CD14-positive monocyte (primary cell): ENCODE measurements at regions not wholly inside any gene's neighbourhood (a gene's known extent, or its start where the extent isn't known, plus 50 kb on each side); places are given as distances from the start of the nearest gene placed in this dataset.

Experiments
- DNase-seq, 3 donors: peaks; one replicate each; pipeline ENCODE4 v3.0.0-alpha.2; 2011 to 2022
- H2AFZ ChIP-seq: 2 replicates; pipeline ENCODE4 v1.6.0; 2012; ENCODE audit warnings: mild to moderate bottlenecking, low read depth, low read length, inconsistent platforms; ENCODE audit not compliant: insufficient read depth, poor library complexity, severe bottlenecking
- H3K27ac ChIP-seq, 2 donors: 1 replicate in 1 of 2; 2 replicates in 1 of 2; pipeline ENCODE4 v1.5.1; 2012 to 2013; ENCODE audit warnings: low read length in 2 of 2, control low read depth in 1 of 2, inconsistent platforms in 1 of 2, low read depth in 1 of 2, mild to moderate bottlenecking in 1 of 2
- H3K27me3 ChIP-seq, 2 donors: one replicate each; pipeline versions ENCODE4 v1.6.0 to v1.6.1; 2011 to 2013; ENCODE audit warnings: low read length in 2 of 2; ENCODE audit not compliant: control insufficient read depth in 2 of 2, insufficient read depth in 2 of 2
- H3K36me3 ChIP-seq, 2 donors: replicated peaks in 1 of 2; 1 replicate in 1 of 2; 2 replicates in 1 of 2; pipeline versions ENCODE4 v1.5.1 to v1.6.1; 2012 to 2013; ENCODE audit warnings: low read length in 2 of 2, control low read depth in 1 of 2, inconsistent platforms in 1 of 2, mild to moderate bottlenecking in 1 of 2; ENCODE audit not compliant: insufficient read depth in 2 of 2, control insufficient read depth in 1 of 2
- H3K4me1 ChIP-seq, 2 donors: 1 replicate in 1 of 2; 2 replicates in 1 of 2; pipeline versions ENCODE4 v1.5.1 to v1.6.1; 2012 to 2013; ENCODE audit warnings: low read length in 2 of 2, control low read depth in 1 of 2, inconsistent platforms in 1 of 2, mild to moderate bottlenecking in 1 of 2, moderate library complexity in 1 of 2; ENCODE audit not compliant: insufficient read depth in 2 of 2, control insufficient read depth in 1 of 2
- H3K4me2 ChIP-seq: replicated peaks from 2 replicates; pipeline ENCODE3; 2012; ENCODE audit warnings: low read length, moderate library complexity, mild to moderate bottlenecking; ENCODE audit not compliant: poor library complexity, severe bottlenecking; ENCODE audit errors: extremely low read depth
- H3K4me3 ChIP-seq, 3 experiments: fragments of 200-600 bp in 1 of 3; sonication (generic) in 1 of 3; replicated peaks in 1 of 3; 1 replicate in 2 of 3; 2 replicates in 1 of 3; pipeline ENCODE4 v1.5.1; 2011 to 2013; ENCODE audit warnings: low read length in 3 of 3, mild to moderate bottlenecking in 3 of 3, control low read depth in 2 of 3, low read depth in 2 of 3, inconsistent platforms in 1 of 3, moderate library complexity in 1 of 3
- H3K79me2 ChIP-seq: 2 replicates; pipeline ENCODE4 v1.6.0; 2012; ENCODE audit warnings: mild to moderate bottlenecking, control low read depth, inconsistent platforms, low read length, moderate library complexity; ENCODE audit not compliant: insufficient read depth
- H3K9ac ChIP-seq: 2 replicates; pipeline ENCODE4 v1.6.0; 2017; ENCODE audit warnings: low read length, mild to moderate bottlenecking; ENCODE audit not compliant: insufficient read depth, poor library complexity, severe bottlenecking
- H3K9me3 ChIP-seq, 2 donors: replicated peaks in 1 of 2; 1 replicate in 1 of 2; 2 replicates in 1 of 2; pipeline versions ENCODE4 v1.5.1 to v1.6.1; 2012 to 2013; ENCODE audit warnings: low read length in 2 of 2, control low read depth in 1 of 2; ENCODE audit not compliant: control insufficient read depth in 1 of 2, insufficient read depth in 1 of 2
- H4K20me1 ChIP-seq: 2 replicates; pipeline ENCODE4 v1.6.0; 2012; ENCODE audit warnings: mild to moderate bottlenecking, low read length, control low read depth, moderate library complexity; ENCODE audit not compliant: insufficient read depth
- H3K27ac Mint-ChIP-seq, 7 donors: one replicate each; pipeline ENCODE4 v1.8.0; 2020; ENCODE audit warnings: mild to moderate bottlenecking in 7 of 7, mixed read lengths in 7 of 7, moderate library complexity in 6 of 7, inconsistent platforms in 2 of 7
- H3K27me3 Mint-ChIP-seq, 3 donors: one replicate each; pipeline ENCODE4 v1.8.0; 2021 to 2022; ENCODE audit warnings: low read depth in 3 of 3, mild to moderate bottlenecking in 3 of 3, mixed read lengths in 3 of 3, moderate library complexity in 3 of 3, inconsistent platforms in 1 of 3
- H3K36me3 Mint-ChIP-seq, 2 donors: one replicate each; pipeline ENCODE4 v1.8.0; 2020; ENCODE audit warnings: mixed read lengths in 2 of 2, inconsistent platforms in 1 of 2, mild to moderate bottlenecking in 1 of 2
- H3K4me1 Mint-ChIP-seq: one replicate; pipeline ENCODE4 v1.8.0; 2020; ENCODE audit warnings: mild to moderate bottlenecking, mixed read lengths
- H3K4me3 Mint-ChIP-seq, 2 donors: one replicate each; pipeline ENCODE4 v1.8.0; 2020; ENCODE audit warnings: mild to moderate bottlenecking in 2 of 2, mixed read lengths in 2 of 2, moderate library complexity in 1 of 2
- H3K9me3 Mint-ChIP-seq, 7 donors: one replicate each; pipeline ENCODE4 v1.8.0; 2020 to 2022; ENCODE audit warnings: mixed read lengths in 7 of 7, mild to moderate bottlenecking in 6 of 7, moderate library complexity in 6 of 7, inconsistent platforms in 2 of 7
- WGBS: methylation state at CpG from one replicate; pipeline ENCODE4 v1.1.5; 2013; ENCODE audit warnings: missing lambda C conversion rate; ENCODE audit not compliant: insufficient coverage; 5-methylcytosine and 5-hydroxymethylcytosine counted together
- intact Hi-C, 2 donors: fragments of 100-400 bp; cut with micrococcal nuclease; formaldehyde crosslinking; loops; one replicate each; pipeline versions ENCODE4 v1.15.0 to v1.15.1; 2023
- TF ChIP-seq, protein P1 (sequence below): fragments of 200-600 bp; IDR thresholded peaks from one replicate; pipeline ENCODE4 v1.8.0; 2022; ENCODE audit warnings: antibody characterized with exemption, mild to moderate bottlenecking

GRCh38 chr16:79735271-79735670, 134.7 kb upstream of the MAF start:
- TF ChIP-seq, protein P1, sequence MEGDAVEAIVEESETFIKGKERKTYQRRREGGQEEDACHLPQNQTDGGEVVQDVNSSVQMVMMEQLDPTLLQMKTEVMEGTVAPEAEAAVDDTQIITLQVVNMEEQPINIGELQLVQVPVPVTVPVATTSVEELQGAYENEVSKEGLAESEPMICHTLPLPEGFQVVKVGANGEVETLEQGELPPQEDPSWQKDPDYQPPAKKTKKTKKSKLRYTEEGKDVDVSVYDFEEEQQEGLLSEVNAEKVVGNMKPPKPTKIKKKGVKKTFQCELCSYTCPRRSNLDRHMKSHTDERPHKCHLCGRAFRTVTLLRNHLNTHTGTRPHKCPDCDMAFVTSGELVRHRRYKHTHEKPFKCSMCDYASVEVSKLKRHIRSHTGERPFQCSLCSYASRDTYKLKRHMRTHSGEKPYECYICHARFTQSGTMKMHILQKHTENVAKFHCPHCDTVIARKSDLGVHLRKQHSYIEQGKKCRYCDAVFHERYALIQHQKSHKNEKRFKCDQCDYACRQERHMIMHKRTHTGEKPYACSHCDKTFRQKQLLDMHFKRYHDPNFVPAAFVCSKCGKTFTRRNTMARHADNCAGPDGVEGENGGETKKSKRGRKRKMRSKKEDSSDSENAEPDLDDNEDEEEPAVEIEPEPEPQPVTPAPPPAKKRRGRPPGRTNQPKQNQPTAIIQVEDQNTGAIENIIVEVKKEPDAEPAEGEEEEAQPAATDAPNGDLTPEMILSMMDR: no peak
- intact Hi-C loops: no loop called here
- Histone ChIP-seq H4K20me1 (no peaks in the 10 kb centered on the region), H3K4me3 (no peak overlapping the region), H3K27ac (no peak overlapping the region), H3K9ac (no peak overlapping the region), H3K9me3 (no peaks in the 10 kb centered on the region), H3K4me2 (no peak overlapping the region), H3K79me2 (no peaks in the 10 kb centered on the region), H2AFZ (no peak overlapping the region), H3K4me1 (no peaks in the 10 kb centered on the region), H3K36me3 (no peaks in the 10 kb centered on the region), H3K27me3 (no peaks in the 10 kb centered on the region)
- Mint-ChIP-seq H3K4me3 (no peak overlapping the region), H3K27ac (no peak overlapping the region), H3K27me3 (peaks cover 0 to 3% (median 0%) of the 10 kb centered on the region in 3 donors), H3K36me3 (no peaks in the 10 kb centered on the region), H3K9me3 (peaks cover 0 to 7% (median 1%) of the 10 kb centered on the region in 7 donors), H3K4me1 (no peaks in the 10 kb centered on the region)
- no peak for DNase-seq

DNA sequence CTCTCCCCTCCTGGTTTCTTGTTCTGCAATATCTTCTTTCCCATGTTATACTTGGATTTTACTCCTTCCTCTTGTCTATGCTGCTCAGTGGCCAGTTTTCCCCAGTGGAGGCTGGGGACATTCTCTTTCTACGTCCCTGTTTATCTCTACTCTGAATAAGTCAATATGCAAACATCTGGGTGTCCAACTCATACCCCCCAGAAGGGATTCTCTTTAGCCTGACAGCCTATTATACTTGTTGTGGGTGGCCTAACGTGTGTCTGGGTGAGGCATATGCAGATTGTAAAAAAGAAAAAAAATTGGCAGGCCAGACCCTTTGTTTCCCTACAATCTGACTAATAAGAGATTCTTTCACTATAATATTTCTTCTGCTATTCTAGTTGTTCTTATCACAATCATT, 134.2 kb upstream of the MAF start:
- no peaks in the 10 kb centered on the region for H3K36me3 Mint-ChIP-seq
- H3K9me3 Mint-ChIP-seq: peaks cover 0 to 9% (median 1%) of the 10 kb centered on the region in 7 donors
- no peak overlapping the region for H3K27ac Mint-ChIP-seq
- no peaks in the 10 kb centered on the region for H3K4me1 Mint-ChIP-seq
- Histone ChIP-seq H3K9ac (no peak overlapping the region), H3K4me1 (no peaks in the 10 kb centered on the region), H4K20me1 (no peaks in the 10 kb centered on the region), H3K27me3 (no peaks in the 10 kb centered on the region), H3K4me3 (no peak overlapping the region), H3K9me3 (no peaks in the 10 kb centered on the region), H3K4me2 (no peak overlapping the region), H3K36me3 (no peaks in the 10 kb centered on the region), H3K27ac (no peak overlapping the region), H2AFZ (no peak overlapping the region), H3K79me2 (no peaks in the 10 kb centered on the region)
- TF ChIP-seq, protein P1: no peak
- intact Hi-C loops: no loop called here
- no peak for DNase-seq
- H3K27me3 Mint-ChIP-seq: peaks cover 0 to 3% (median 0%) of the 10 kb centered on the region in 3 donors
- no peak overlapping the region for H3K4me3 Mint-ChIP-seq
- no CpG with 5 or more reads among the region's 2 CpGs for WGBS
